ENCODE measurements at regions not wholly inside any gene's neighbourhood (a gene's known extent, or its start where the extent isn't known, plus 50 kb on each side); places are given as distances from the start of the nearest gene placed in this dataset.

DNA sequence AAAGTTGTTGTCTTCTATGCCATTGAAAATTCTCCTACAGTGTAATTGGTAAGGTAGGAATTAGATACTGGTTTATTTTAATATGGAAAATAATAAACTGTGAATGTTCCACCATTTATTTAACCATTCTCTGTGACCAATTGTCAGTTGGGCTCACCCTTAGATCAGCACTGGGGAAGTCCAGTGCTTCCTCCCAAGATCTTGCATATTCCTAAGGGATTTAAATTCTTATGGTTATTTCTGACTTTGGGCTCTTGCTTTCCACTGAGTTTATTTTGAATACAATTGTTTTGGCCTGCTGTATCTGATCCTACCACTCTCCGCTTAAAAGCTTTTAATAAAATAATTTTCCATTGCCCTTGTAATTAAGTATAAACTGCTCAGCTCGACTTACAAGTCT, 137.4 kb downstream of the OR2K2 start:
- no peak for FAIRE-seq
- no peaks in the 10 kb centered on the region for H3K36me3 ChIP-seq (ENCODE audit: control insufficient read depth in 2 of 2, extremely low read depth in 1 of 2, insufficient read depth in 2 of 2, low read length in 2 of 2)
- no peak overlapping the region for H3K9ac ChIP-seq (ENCODE audit: control insufficient read depth, extremely low read depth, insufficient read depth, low read length)
- H3K4me1 ChIP-seq (ENCODE audit: control insufficient read depth, extremely low read depth, insufficient read depth, low read length), result no peaks in the 10 kb centered on the region
- dilution Hi-C loops (cut with MboI; ENCODE audit: extremely low pct_ligation_motif_present, low sequenced_read_pairs), result no loop called here
- no peaks in the 10 kb centered on the region for H3K79me2 ChIP-seq (ENCODE audit: control insufficient read depth, insufficient read depth, low read length)
- no peaks in the 10 kb centered on the region for H4K20me1 ChIP-seq (ENCODE audit: control insufficient read depth, extremely low read depth, insufficient read depth, low read length)
- H3K27me3 ChIP-seq (ENCODE audit: control insufficient read depth, extremely low read depth, insufficient read depth, low read length), result no peaks in the 10 kb centered on the region
- H3K9me1 ChIP-seq (ENCODE audit: control insufficient read depth, extremely low read depth, insufficient read depth, low read length), result no peaks in the 10 kb centered on the region
- DNase-seq (ENCODE audit: low read depth, low spot score), result no peak
- no peak overlapping the region for H3K4me3 ChIP-seq (ENCODE audit: control insufficient read depth in 2 of 3, extremely low read depth in 1 of 3, insufficient read depth in 2 of 3, low read depth in 1 of 3, low read length in 3 of 3)
- H2AFZ ChIP-seq (ENCODE audit: control insufficient read depth, low read length), result no peak overlapping the region
- H3K4me2 ChIP-seq (ENCODE audit: control insufficient read depth, extremely low read depth, insufficient read depth, low read depth, low read length), result no peak overlapping the region
- TF ChIP-seq EZH2 (IDR thresholded peaks at IDR 0.05; ENCODE audit: low read length), result no peak
- no peaks in the 10 kb centered on the region for H3K9me3 ChIP-seq (ENCODE audit: control insufficient read depth, low read depth, low read length)
- H3K27ac ChIP-seq (ENCODE audit: control insufficient read depth, insufficient read depth, low read length), result no peak overlapping the region

DNA sequence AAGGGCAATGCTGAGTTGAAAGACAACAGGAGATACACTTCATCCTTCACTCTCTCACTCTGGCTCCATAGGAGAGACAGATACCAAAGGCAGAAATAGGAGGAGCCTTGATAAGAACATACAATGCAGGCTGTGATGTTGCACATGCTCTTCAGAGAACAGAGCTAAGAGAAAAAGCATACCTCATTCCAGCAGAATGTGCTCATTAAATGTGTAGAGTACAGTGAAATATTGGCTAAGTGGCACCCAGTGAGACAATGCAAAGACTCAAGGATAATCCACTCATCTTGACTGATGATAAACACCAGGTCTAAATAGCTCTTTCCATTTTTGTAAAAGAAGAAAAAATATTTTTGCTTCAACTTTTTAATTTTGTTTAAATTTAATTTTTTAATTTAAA, 139.7 kb downstream of the OR2K2 start:
- Histone ChIP-seq H3K9me1 (ENCODE audit: control insufficient read depth, extremely low read depth, insufficient read depth, low read length) (no peaks in the 10 kb centered on the region), H3K4me3 (ENCODE audit: control insufficient read depth in 2 of 3, extremely low read depth in 1 of 3, insufficient read depth in 2 of 3, low read depth in 1 of 3, low read length in 3 of 3) (no peak overlapping the region), H3K9ac (ENCODE audit: control insufficient read depth, extremely low read depth, insufficient read depth, low read length) (no peak overlapping the region), H3K4me2 (ENCODE audit: control insufficient read depth, extremely low read depth, insufficient read depth, low read depth, low read length) (no peak overlapping the region), H3K27me3 (ENCODE audit: control insufficient read depth, extremely low read depth, insufficient read depth, low read length) (no peaks in the 10 kb centered on the region), H3K4me1 (ENCODE audit: control insufficient read depth, extremely low read depth, insufficient read depth, low read length) (no peaks in the 10 kb centered on the region), H4K20me1 (ENCODE audit: control insufficient read depth, extremely low read depth, insufficient read depth, low read length) (no peaks in the 10 kb centered on the region), H3K27ac (ENCODE audit: control insufficient read depth, insufficient read depth, low read length) (no peak overlapping the region), H2AFZ (ENCODE audit: control insufficient read depth, low read length) (no peak overlapping the region), H3K9me3 (ENCODE audit: control insufficient read depth, low read depth, low read length) (no peaks in the 10 kb centered on the region), H3K79me2 (ENCODE audit: control insufficient read depth, insufficient read depth, low read length) (no peaks in the 10 kb centered on the region), H3K36me3 (ENCODE audit: control insufficient read depth in 2 of 2, extremely low read depth in 1 of 2, insufficient read depth in 2 of 2, low read length in 2 of 2) (no peaks in the 10 kb centered on the region)
- no peak for TF ChIP-seq CTCF (optimal IDR thresholded peaks at IDR 0.05 in 1 of 3, IDR thresholded peaks at IDR 0.05 in 1 of 3, conservative IDR thresholded peaks at IDR 0.05 in 1 of 3; ENCODE audit: extremely low read depth in 1 of 3, insufficient read depth in 2 of 3, low read length in 3 of 3)
- TF ChIP-seq EZH2 (IDR thresholded peaks at IDR 0.05; ENCODE audit: low read length), result no peak
- FAIRE-seq (no peak), DNase-seq (ENCODE audit: low read depth, low spot score) (no peak)
- dilution Hi-C loops (cut with MboI; ENCODE audit: extremely low pct_ligation_motif_present, low sequenced_read_pairs), result no loop called here

- Histone ChIP-seq H3K4me1 (ENCODE audit: control insufficient read depth, extremely low read depth, insufficient read depth, low read length) (no peaks in the 10 kb centered on the region), H3K36me3 (ENCODE audit: control insufficient read depth in 2 of 2, extremely low read depth in 1 of 2, insufficient read depth in 2 of 2, low read length in 2 of 2) (no peaks in the 10 kb centered on the region), H3K9me3 (ENCODE audit: control insufficient read depth, low read depth, low read length) (no peaks in the 10 kb centered on the region), H3K4me3 (ENCODE audit: control insufficient read depth in 2 of 3, extremely low read depth in 1 of 3, insufficient read depth in 2 of 3, low read depth in 1 of 3, low read length in 3 of 3) (no peak overlapping the region), H3K4me2 (ENCODE audit: control insufficient read depth, extremely low read depth, insufficient read depth, low read depth, low read length) (no peak overlapping the region), H2AFZ (ENCODE audit: control insufficient read depth, low read length) (no peak overlapping the region), H3K27ac (ENCODE audit: control insufficient read depth, insufficient read depth, low read length) (no peak overlapping the region), H3K79me2 (ENCODE audit: control insufficient read depth, insufficient read depth, low read length) (no peaks in the 10 kb centered on the region), H3K9me1 (ENCODE audit: control insufficient read depth, extremely low read depth, insufficient read depth, low read length) (no peaks in the 10 kb centered on the region), H3K27me3 (ENCODE audit: control insufficient read depth, extremely low read depth, insufficient read depth, low read length) (no peaks in the 10 kb centered on the region), H4K20me1 (ENCODE audit: control insufficient read depth, extremely low read depth, insufficient read depth, low read length) (no peaks in the 10 kb centered on the region), H3K9ac (ENCODE audit: control insufficient read depth, extremely low read depth, insufficient read depth, low read length) (no peak overlapping the region)
- FAIRE-seq, result no peak
- dilution Hi-C loops (cut with MboI; ENCODE audit: extremely low pct_ligation_motif_present, low sequenced_read_pairs), result no loop called here
- TF ChIP-seq EZH2 (IDR thresholded peaks at IDR 0.05; ENCODE audit: low read length), result no peak
- DNase-seq (ENCODE audit: low read depth, low spot score), result no peak
Measured at GRCh38 chr9:111187376-111187775, 142.6 kb downstream of the OR2K2 start.

Data from keratinocyte (primary cell).